WTC11 (cell line): ENCODE measurements at regions not wholly inside any gene's neighbourhood (a gene's known extent, or its start where the extent isn't known, plus 50 kb on each side); places are given as distances from the start of the nearest gene placed in this dataset.

Experiments
- ATAC-seq: fragments of 200-7000 bp; cut with Tn5 transposase; 2 replicates; pipeline ENCODE4 v1.10.0; 2021; ENCODE audit warnings: mild to moderate bottlenecking, moderate library complexity
- CTCF ChIA-PET: fragments of 300-600 bp; sonication (Branson Sonifier 250); formaldehyde crosslinking; loops from one replicate; lab custom pipeline; 2021; ENCODE audit warnings: antibody characterized with exemption; lab: Charles Lee
- POLR2A ChIA-PET: fragments of 350-600 bp; sonication (Branson Sonifier 250); formaldehyde crosslinking; loops from one replicate; lab custom pipeline; 2021; ENCODE audit warnings: antibody characterized with exemption; lab: Charles Lee
- DNase-seq: peaks from one replicate; pipeline ENCODE4 v3.0.0; 2021; ENCODE audit warnings: low spot score
- H3K27ac Mint-ChIP-seq: 2 replicates; pipeline ENCODE4 v1.8.0; 2021; ENCODE audit warnings: mixed read lengths
- H3K27me3 Mint-ChIP-seq: 2 replicates; pipeline ENCODE4 v1.8.0; 2021; ENCODE audit warnings: low read depth, mild to moderate bottlenecking, moderate library complexity, mixed read lengths
- H3K36me3 Mint-ChIP-seq: 2 replicates; pipeline ENCODE4 v1.8.0; 2021; ENCODE audit warnings: mixed read lengths
- H3K4me1 Mint-ChIP-seq: 2 replicates; pipeline ENCODE4 v1.8.0; 2022; ENCODE audit warnings: mixed read lengths
- H3K4me3 Mint-ChIP-seq: 2 replicates; pipeline ENCODE4 v1.8.0; 2021; ENCODE audit warnings: mild to moderate bottlenecking, moderate library complexity, mixed read lengths
- H3K9me3 Mint-ChIP-seq: 2 replicates; pipeline ENCODE4 v1.8.0; 2021; ENCODE audit warnings: mixed read lengths
- ATF3 ChIP-seq: sonication (generic); formaldehyde crosslinking; conservative IDR thresholded peaks from 2 replicates; pipeline ENCODE4 v1.8.1; 2022; ENCODE audit warnings: mild to moderate bottlenecking, missing genetic modification reagents
- ATF6 ChIP-seq: sonication (generic); formaldehyde crosslinking; IDR thresholded peaks from 2 replicates; pipeline ENCODE4 v1.8.1; 2023; ENCODE audit warnings: mild to moderate bottlenecking, missing genetic modification reagents
- FOXJ3 ChIP-seq: sonication (generic); formaldehyde crosslinking; IDR thresholded peaks from 2 replicates; pipeline ENCODE4 v1.9.0; 2021; ENCODE audit warnings: missing genetic modification reagents, mild to moderate bottlenecking, borderline replicate concordance
- FOXK1 ChIP-seq: sonication (generic); formaldehyde crosslinking; IDR thresholded peaks from 2 replicates; pipeline ENCODE4 v1.8.0; 2022; ENCODE audit warnings: mild to moderate bottlenecking, moderate library complexity, missing genetic modification reagents
- GRHL2 ChIP-seq: fragments of 250-450 bp; sonication (Bioruptor Pico); IDR thresholded peaks from 2 replicates; pipeline ENCODE4 v1.8.0; 2022; ENCODE audit warnings: mild to moderate bottlenecking, moderate library complexity; ENCODE audit not compliant: insufficient replicate concordance, severe bottlenecking
- GTF2I ChIP-seq: fragments of 250-450 bp; sonication (Bioruptor Pico); conservative IDR thresholded peaks from 2 replicates; pipeline ENCODE4 v1.4.0; 2021; ENCODE audit warnings: mild to moderate bottlenecking
- HMGA2 ChIP-seq: fragments of 250-450 bp; sonication (Bioruptor Pico); IDR thresholded peaks from 2 replicates; pipeline ENCODE4 v1.4.0; 2021; ENCODE audit warnings: mild to moderate bottlenecking, moderate library complexity
- IRF1 ChIP-seq: sonication (generic); formaldehyde crosslinking; IDR thresholded peaks from 2 replicates; pipeline ENCODE4 v1.8.0; 2023; ENCODE audit warnings: missing genetic modification reagents
- KAT7 ChIP-seq: sonication (generic); formaldehyde crosslinking; IDR thresholded peaks from 2 replicates; pipeline ENCODE4 v1.8.1; 2023; ENCODE audit warnings: missing genetic modification reagents, mild to moderate bottlenecking, borderline replicate concordance
- NR1H2 ChIP-seq: sonication (generic); formaldehyde crosslinking; IDR thresholded peaks from 2 replicates; pipeline ENCODE4 v1.9.0; 2021; ENCODE audit warnings: mild to moderate bottlenecking, moderate library complexity, missing genetic modification reagents
- NR3C1 ChIP-seq: sonication (generic); formaldehyde crosslinking; conservative IDR thresholded peaks from 2 replicates; pipeline ENCODE4 v1.8.1; 2023; ENCODE audit warnings: low read depth, mild to moderate bottlenecking, missing genetic modification reagents
- OVOL2 ChIP-seq: fragments of 250-450 bp; sonication (Bioruptor Pico); IDR thresholded peaks from 2 replicates; pipeline ENCODE4 v1.9.0; 2021; ENCODE audit warnings: mild to moderate bottlenecking, borderline replicate concordance
- PRRX2 ChIP-seq: fragments of 250-450 bp; sonication (Bioruptor Pico); IDR thresholded peaks from 2 replicates; pipeline ENCODE4 v1.8.0; 2021; ENCODE audit warnings: mild to moderate bottlenecking
- RELA ChIP-seq: sonication (generic); formaldehyde crosslinking; IDR thresholded peaks from 2 replicates; pipeline ENCODE4 v1.8.1; 2022; ENCODE audit warnings: missing genetic modification reagents, mild to moderate bottlenecking, borderline replicate concordance
- SMAD3 ChIP-seq: sonication (generic); formaldehyde crosslinking; IDR thresholded peaks from 2 replicates; pipeline ENCODE4 v1.8.0; 2022; ENCODE audit warnings: missing genetic modification reagents, mild to moderate bottlenecking, borderline replicate concordance
- SP1 ChIP-seq: sonication (generic); formaldehyde crosslinking; conservative IDR thresholded peaks from 2 replicates; pipeline ENCODE4 v1.8.1; 2022; ENCODE audit warnings: missing genetic modification reagents
- TP53 ChIP-seq: sonication (generic); formaldehyde crosslinking; IDR thresholded peaks from 2 replicates; pipeline ENCODE4 v1.8.1; 2023; ENCODE audit warnings: mild to moderate bottlenecking, missing genetic modification reagents
- ZNF121 ChIP-seq: sonication (generic); formaldehyde crosslinking; IDR thresholded peaks from 2 replicates; pipeline ENCODE4 v1.8.0; 2023; ENCODE audit warnings: missing genetic modification reagents
- ZNF416 ChIP-seq: fragments of 250-450 bp; sonication (Bioruptor Pico); IDR thresholded peaks from 2 replicates; pipeline ENCODE4 v1.9.0; 2021; ENCODE audit warnings: mild to moderate bottlenecking, inconsistent platforms
- ZNF423 ChIP-seq: fragments of 250-450 bp; sonication (Bioruptor Pico); IDR thresholded peaks from 2 replicates; pipeline ENCODE4 v2.1.2; 2022; ENCODE audit warnings: mild to moderate bottlenecking, moderate library complexity
- TF ChIP-seq, protein P1 (sequence below): sonication (generic); formaldehyde crosslinking; IDR thresholded peaks from 2 replicates; pipeline ENCODE4 v1.8.1; 2023; ENCODE audit warnings: mild to moderate bottlenecking, missing genetic modification reagents

- Mint-ChIP-seq H3K9me3 (peaks cover 7% of the 10 kb centered on the region; the same call in 1 of the 2 replicates), H3K4me1 (no peaks in the 10 kb centered on the region), H3K27ac (no peak overlapping the region), H3K4me3 (no peak overlapping the region), H3K27me3 (no peaks in the 10 kb centered on the region), H3K36me3 (no peaks in the 10 kb centered on the region)
- ChIA-PET CTCF (no interaction called here), POLR2A (no interaction called here)
- DNase-seq = no peak
- TF ChIP-seq GTF2I (no peak), ZNF416 (CRISPR knock-in tag) (no peak), KAT7 (CRISPR knock-in tag) (no peak), TP53 (CRISPR knock-in tag) (no peak), FOXK1 (CRISPR knock-in tag) (no peak), NR1H2 (CRISPR knock-in tag) (no peak)
- ATAC-seq = no peak
Observed at GRCh38 chr7:40922316-40922670, 780.6 kb downstream of the INHBA start.

- POLR2A ChIA-PET = no interaction called here
- no peak for DNase-seq
- no peaks in the 10 kb centered on the region for H3K27me3 Mint-ChIP-seq
- TF ChIP-seq ATF3 (CRISPR knock-in tag) = no peak
- TF ChIP-seq, protein P1, sequence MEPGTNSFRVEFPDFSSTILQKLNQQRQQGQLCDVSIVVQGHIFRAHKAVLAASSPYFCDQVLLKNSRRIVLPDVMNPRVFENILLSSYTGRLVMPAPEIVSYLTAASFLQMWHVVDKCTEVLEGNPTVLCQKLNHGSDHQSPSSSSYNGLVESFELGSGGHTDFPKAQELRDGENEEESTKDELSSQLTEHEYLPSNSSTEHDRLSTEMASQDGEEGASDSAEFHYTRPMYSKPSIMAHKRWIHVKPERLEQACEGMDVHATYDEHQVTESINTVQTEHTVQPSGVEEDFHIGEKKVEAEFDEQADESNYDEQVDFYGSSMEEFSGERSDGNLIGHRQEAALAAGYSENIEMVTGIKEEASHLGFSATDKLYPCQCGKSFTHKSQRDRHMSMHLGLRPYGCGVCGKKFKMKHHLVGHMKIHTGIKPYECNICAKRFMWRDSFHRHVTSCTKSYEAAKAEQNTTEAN = no peak
- no peak for TF ChIP-seq OVOL2 (CRISPR knock-in tag)
- TF ChIP-seq, all 79 proteins: peak for 0
- H3K4me3 Mint-ChIP-seq = no peak overlapping the region
- CTCF ChIA-PET = no interaction called here
- no peak overlapping the region for H3K27ac Mint-ChIP-seq
- peaks cover 7% of the 10 kb centered on the region; the same call in 1 of the 2 replicates for H3K9me3 Mint-ChIP-seq
- no peaks in the 10 kb centered on the region for H3K4me1 Mint-ChIP-seq
- no peak for ATAC-seq
- H3K36me3 Mint-ChIP-seq = no peaks in the 10 kb centered on the region
Observed at GRCh38 chr7:40921589-40922315, 781.1 kb downstream of the INHBA start.

DNA sequence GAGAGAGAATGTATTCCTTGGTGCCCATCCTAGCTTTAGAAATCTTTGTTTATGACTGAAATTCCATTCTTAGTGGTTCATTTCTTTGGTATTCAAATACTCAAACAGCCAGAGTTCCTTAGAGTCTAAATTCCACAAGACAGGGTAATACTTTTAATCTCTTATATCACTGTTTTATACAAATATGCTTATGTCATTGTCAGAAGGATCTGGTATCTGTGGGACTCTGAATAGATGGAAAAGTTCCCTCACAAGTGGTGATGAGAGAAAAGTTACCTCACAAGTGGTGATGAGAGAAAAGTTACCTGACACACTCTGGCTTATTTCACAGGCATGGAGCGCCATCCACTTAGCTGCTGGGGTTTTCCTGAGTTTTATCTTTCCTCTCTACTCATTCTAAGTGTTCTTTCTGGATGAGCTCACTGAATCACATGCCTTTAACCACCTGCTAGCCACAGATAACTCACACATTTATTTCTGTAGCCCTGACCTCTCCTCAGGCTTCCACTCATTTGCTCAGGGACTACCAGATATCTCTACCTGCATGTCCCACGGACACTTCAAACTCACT is 784.0 kb downstream of the SUGCT start:
- no peak overlapping the region for H3K27ac Mint-ChIP-seq
- H3K36me3 Mint-ChIP-seq = no peaks in the 10 kb centered on the region
- no peaks in the 10 kb centered on the region for H3K4me1 Mint-ChIP-seq
- CTCF ChIA-PET = no interaction called here
- H3K9me3 Mint-ChIP-seq = peaks cover 4% of the 10 kb centered on the region; the same call in 1 of the 2 replicates
- POLR2A ChIA-PET = no interaction called here
- no peaks in the 10 kb centered on the region for H3K27me3 Mint-ChIP-seq
- no peak overlapping the region for H3K4me3 Mint-ChIP-seq
- ATAC-seq (no peak), DNase-seq (no peak)
- no peak for TF ChIP-seq ZNF121 (CRISPR knock-in tag)
- no peak for TF ChIP-seq HMGA2 (CRISPR knock-in tag)
- no peak for TF ChIP-seq RELA
- TF ChIP-seq FOXJ3 = no peak
- no peak for TF ChIP-seq PRRX2 (CRISPR knock-in tag)
- TF ChIP-seq, protein P1 = no peak
- TF ChIP-seq OVOL2 (CRISPR knock-in tag) = no peak
- no peak for TF ChIP-seq ATF6 (CRISPR knock-in tag)
- no peak for TF ChIP-seq TP53 (CRISPR knock-in tag)
- TF ChIP-seq ATF3 (CRISPR knock-in tag) = no peak
- TF ChIP-seq ZNF423 (CRISPR knock-in tag) = no peak
- no peak for TF ChIP-seq NR3C1 (CRISPR knock-in tag)
- TF ChIP-seq SMAD3 (CRISPR knock-in tag) = no peak
- no peak for TF ChIP-seq GRHL2
- TF ChIP-seq SP1 = no peak
- no peak for TF ChIP-seq IRF1 (CRISPR knock-in tag)
